NCI-H187 treated with DMSO at 0.1 percent for 48 hours (cell line): ENCODE measurements at regions not wholly inside any gene's neighbourhood (a gene's known extent, or its start where the extent isn't known, plus 50 kb on each side); places are given as distances from the start of the nearest gene placed in this dataset.

ENCODE experiments used
- DNase-seq: peaks from one replicate; lab custom pipeline; 2025; lab: John Stamatoyannopoulos, UW

- no peak for DNase-seq
Observed at GRCh38 chr6:90435207-90435899, 138.7 kb upstream of the BACH2 start.

- DNase-seq = no peak
Observed at GRCh38 chr6:90434094-90434493, 137.5 kb upstream of the BACH2 start.

DNA sequence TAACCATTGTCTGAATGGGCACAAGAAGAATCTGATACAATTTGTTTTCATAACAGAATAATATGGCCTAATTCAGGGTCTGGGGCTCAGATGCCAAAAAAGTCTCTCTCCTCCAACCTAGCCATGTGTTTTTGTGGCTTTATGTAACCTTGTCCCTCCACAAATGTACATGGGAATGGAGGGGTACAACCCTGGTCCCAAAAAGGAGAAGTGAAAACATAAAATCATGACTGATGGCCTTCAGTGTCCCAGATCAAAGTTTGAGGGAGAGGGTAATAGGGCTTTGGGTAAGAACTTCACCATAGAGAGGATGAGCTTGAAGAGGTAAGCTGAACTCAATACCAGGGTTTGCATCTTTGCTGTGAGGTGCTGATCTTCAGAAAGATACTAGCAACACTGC lies 136.3 kb upstream of the BACH2 start:
- no peak for DNase-seq

- no peak for DNase-seq
Observed at GRCh38 chr6:90432041-90432775, 135.6 kb upstream of the BACH2 start.

- no peak for DNase-seq
Observed at GRCh38 chr6:90431576-90431975, 134.9 kb upstream of the BACH2 start.

- no peak for DNase-seq
Observed at GRCh38 chr6:90429713-90430112, 133.1 kb upstream of the BACH2 start.

- no peak for DNase-seq
Observed at GRCh38 chr6:90428514-90428913, 131.9 kb upstream of the BACH2 start.

GRCh38 chr6:90425161-90425641 lies 128.6 kb upstream of the BACH2 start:
- no peak for DNase-seq

- DNase-seq = no peak
Observed at GRCh38 chr6:90424580-90424979, 127.9 kb upstream of the BACH2 start.

DNA sequence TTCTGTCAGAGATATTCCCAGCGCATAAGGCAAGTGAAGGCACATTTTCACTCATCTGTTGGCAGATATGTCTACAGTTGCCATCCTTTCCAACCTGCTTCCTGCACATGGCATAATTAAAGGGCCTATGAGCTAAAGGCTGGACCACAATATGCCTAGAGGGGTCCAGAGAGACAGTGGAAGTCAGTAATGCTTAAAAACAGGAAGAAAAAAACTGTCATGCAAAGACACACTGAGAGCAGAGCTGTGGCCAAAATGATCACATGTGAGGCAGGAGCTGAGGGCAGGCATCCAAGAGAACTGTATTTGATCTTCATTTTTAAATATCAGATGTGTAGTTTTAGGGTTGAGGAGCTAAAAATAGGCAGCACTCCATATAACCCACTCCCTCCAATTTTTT lies 125.0 kb upstream of the BACH2 start:
- no peak for DNase-seq

DNA sequence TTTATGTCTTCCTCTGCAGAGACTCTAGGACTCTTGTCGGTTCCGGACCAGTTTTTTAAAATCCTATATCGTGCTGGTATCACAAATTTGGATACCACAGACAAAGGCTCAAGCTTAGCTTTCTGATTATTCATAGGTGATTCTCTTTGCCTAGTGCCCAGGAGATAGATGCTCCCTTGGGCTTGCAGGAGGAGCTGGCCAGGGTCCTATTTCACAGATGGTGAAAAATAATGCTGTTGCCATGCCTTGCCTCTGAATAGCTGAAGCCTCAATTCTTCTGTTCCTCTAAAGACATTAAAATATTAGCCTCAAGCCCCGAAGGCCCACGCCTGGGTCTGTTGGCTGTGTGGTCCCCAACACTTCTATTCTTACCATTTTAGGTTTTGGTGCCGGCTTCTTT lies 123.9 kb upstream of the BACH2 start:
- DNase-seq = no peak

DNA sequence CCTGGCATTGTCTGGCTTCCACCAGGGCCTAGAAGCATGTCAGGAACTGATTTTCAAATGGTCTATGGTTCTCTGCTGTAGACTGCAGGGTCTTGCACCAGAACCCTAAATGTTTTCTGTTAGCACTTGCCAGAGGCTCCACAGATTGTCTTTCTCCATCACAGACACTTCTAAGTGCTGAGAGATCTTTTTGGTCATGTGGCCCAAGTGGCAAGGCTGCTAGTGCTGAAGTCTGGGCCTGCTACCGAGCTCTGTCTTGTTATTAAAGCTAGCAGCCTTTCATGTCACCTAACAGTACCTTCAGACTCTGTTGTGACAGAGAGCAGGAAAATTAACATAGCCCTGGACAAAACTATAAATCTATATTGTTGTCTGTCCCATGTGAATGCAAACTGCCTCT lies 120.7 kb upstream of the BACH2 start:
- DNase-seq = no peak

DNA sequence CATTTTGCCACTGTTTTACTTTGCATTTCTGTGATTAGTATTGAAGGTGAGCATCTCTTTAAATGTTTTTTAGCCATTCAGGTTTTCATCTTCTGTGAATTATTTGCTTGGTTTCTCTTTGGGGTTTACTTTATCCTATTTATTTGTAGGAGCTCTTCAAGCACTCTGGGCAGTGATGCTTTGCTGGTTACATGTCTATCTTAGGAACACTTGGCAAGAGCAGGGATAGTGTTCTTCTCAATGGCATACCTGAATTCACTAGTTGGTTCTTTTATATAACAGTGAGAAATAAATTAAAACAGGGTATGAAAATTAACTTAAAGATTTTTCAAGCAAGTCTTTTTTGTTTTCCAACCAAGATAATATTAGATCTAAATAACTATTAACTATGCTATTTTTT lies 119.7 kb upstream of the BACH2 start:
- DNase-seq = no peak

GRCh38 chr6:90415178-90415577 lies 118.5 kb upstream of the BACH2 start:
- no peak for DNase-seq

- DNase-seq = no peak
Observed at GRCh38 chr6:90414352-90414751, 117.7 kb upstream of the BACH2 start.

DNA sequence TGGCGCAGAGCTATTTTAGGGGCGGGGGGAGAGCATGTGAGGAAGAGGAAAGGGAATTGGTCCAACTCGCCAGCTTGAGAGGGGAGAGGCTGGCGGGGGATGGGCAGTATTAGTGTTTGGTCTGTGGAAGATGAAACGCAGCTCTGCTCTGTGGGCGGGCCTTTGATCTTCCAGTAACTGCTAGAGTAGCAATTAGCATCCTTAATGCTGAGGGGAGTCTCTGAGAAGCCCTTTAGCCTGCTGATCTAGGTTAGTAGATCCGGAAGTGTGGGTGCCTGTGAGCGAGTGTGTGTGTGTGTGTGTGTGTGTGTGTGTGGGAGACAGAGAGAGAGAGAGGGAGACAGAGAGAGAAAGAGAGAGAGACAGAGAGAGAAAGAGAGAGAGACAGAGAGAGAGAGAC lies 117.2 kb upstream of the BACH2 start:
- DNase-seq = no peak

DNA sequence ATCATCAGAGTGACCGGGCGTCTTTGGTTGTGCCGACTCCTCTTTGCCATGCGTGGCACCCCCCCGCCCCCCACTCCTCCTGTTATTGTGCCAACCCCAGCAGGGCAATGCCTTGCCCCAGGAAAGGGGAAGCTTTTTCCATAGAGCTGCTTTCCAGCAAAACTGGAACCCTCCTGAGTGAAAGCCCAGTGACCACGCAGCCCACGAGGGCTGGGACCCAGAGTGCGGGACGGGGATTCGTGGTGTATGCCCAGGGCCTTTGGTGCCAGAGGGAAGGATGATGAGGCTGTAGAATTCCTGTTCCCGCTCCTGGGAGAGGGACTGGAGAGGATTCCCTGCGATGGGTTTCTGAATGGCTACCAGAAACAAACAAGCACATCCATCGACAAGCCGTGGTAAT lies 116.8 kb upstream of the BACH2 start:
- no peak for DNase-seq

DNA sequence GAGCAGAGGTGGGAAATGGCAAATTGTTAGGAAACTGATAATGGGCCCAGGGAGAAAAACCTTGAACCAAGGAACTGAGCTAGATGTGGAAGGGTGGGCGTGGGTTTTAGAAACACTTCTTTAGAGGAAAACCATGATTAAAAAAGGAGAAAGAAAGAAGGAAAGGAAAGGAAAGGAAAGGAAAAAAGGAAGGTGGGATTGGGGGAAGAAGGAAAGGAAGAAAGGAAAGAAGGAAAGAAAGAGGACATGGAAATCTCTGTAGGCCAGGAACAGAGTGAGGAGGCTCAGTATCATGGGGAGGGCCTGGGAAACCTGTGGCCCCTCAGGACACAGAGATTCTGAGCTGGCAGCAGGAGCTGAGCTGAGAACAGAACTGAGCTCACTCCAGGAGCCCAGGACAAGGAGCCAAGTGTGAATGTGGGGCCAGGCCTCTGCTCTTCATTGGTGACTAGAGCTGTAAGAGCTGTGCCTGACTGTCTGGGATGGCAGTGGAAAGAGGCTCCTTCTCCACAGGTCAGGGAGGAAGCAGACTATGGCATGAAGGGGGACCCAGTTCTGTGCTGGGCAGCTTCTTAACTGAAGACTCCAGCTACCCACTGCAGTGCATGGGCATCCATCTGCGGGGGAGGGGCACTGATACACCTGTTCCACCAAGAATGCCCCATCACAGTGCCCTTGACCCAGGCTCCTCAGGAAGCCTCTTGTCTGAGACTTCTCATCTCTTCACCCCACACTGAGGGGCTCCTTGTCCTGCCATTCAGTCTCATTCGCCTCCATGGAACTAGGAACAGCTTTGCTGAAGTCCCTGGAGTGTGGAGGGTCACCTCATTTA lies 116.1 kb upstream of the BACH2 start:
- DNase-seq = no peak

DNA sequence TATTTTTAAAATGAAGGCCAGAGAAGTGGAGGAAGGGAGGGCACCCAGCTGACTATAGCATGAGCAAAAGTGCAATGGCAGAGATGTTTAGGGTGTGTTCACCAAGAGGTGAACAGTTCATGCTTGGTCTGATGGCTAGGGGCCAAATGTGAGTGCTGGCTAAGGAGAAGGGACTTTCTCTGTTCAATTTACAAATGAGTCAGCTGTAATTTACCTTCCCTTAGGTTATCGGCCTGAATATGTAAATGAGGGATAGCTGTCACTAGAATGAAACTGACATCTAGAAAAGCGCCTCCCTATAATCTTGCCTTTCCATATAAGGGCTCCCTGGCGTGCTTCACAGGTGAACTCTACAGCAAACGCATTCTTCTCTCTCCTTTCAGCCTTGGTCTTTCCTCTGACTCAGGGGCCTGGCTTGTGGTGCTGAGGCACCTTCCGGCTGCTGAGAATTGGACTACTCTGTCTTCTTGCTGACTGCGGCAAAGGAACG lies 114.7 kb upstream of the BACH2 start:
- no peak for DNase-seq

DNA sequence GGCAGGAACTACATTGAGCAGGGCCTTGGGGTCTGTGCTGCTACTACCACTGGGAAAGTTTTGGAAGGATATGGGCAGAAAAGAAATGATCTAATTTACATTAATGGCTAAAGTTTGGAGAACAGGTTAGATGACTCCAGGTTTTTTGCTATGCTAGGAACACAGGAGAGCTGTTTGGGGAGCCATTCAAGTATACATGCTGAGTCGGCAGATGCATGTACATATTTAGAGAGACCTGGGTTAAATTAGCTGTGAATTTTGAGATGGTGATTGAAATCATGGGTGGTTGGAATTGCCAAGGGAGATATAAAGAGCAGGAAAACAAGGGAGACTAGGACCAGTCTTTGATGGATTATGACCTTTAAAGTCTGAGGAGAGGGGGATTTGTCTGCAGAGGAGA lies 113.1 kb upstream of the BACH2 start:
- DNase-seq = no peak

GRCh38 chr6:90406957-90407356 lies 110.3 kb upstream of the BACH2 start:
- no peak for DNase-seq

- no peak for DNase-seq
Observed at GRCh38 chr6:90406142-90406794, 109.6 kb upstream of the BACH2 start.
